ENCODE measurements at regions not wholly inside any gene's neighbourhood (a gene's known extent, or its start where the extent isn't known, plus 50 kb on each side); places are given as distances from the start of the nearest gene placed in this dataset.

GRCh38 chr4:33685939-33686338, 2558.4 kb downstream of the ARAP2 start:
- H3K36me3 Mint-ChIP-seq, result no peaks in the 10 kb centered on the region
- Histone ChIP-seq H2AFZ (ENCODE audit: insufficient read depth, low read depth, low read length, poor library complexity, severe bottlenecking) (no peak overlapping the region), H3K36me3 (replicated peaks in 1 of 2; ENCODE audit: control insufficient read depth in 1 of 2, insufficient read depth in 2 of 2, low read length in 2 of 2) (no peaks in the 10 kb centered on the region), H3K4me3 (replicated peaks in 1 of 3; ENCODE audit: low read depth in 2 of 3, low read length in 3 of 3) (no peak overlapping the region), H4K20me1 (ENCODE audit: insufficient read depth, low read length) (no peaks in the 10 kb centered on the region), H3K9ac (ENCODE audit: insufficient read depth, low read length, poor library complexity, severe bottlenecking) (no peak overlapping the region), H3K4me2 (replicated peaks; ENCODE audit: extremely low read depth, low read length, poor library complexity, severe bottlenecking) (no peak overlapping the region), H3K27me3 (ENCODE audit: control insufficient read depth in 2 of 2, insufficient read depth in 2 of 2, low read length in 2 of 2) (no peaks in the 10 kb centered on the region), H3K79me2 (ENCODE audit: insufficient read depth, low read length) (no peaks in the 10 kb centered on the region), H3K4me1 (ENCODE audit: control insufficient read depth in 1 of 2, insufficient read depth in 2 of 2, low read length in 2 of 2) (no peaks in the 10 kb centered on the region), H3K27ac (ENCODE audit: low read depth in 1 of 2, low read length in 2 of 2) (no peak overlapping the region), H3K9me3 (replicated peaks in 1 of 2; ENCODE audit: control insufficient read depth in 1 of 2, insufficient read depth in 1 of 2, low read length in 2 of 2) (peaks cover 0 to 4% of the 10 kb centered on the region in 2 donors)
- H3K27me3 Mint-ChIP-seq (ENCODE audit: low read depth in 3 of 3), result peaks cover 0 to 2% (median 0%) of the 10 kb centered on the region in 3 donors
- H3K9me3 Mint-ChIP-seq, result peaks cover 0 to 3% (median 2%) of the 10 kb centered on the region in 7 donors
- H3K4me3 Mint-ChIP-seq, result no peak overlapping the region
- H3K4me1 Mint-ChIP-seq, result no peaks in the 10 kb centered on the region
- H3K27ac Mint-ChIP-seq, result no peak overlapping the region
- TF ChIP-seq CTCF (IDR thresholded peaks at IDR 0.05), result no peak
- WGBS (ENCODE audit: insufficient coverage), result 80% methylated on average over 1 of the region's 1 CpG
- intact Hi-C loops (cut with micrococcal nuclease), result no loop called here
- no peak for DNase-seq

- Mint-ChIP-seq H3K4me3 (no peak overlapping the region), H3K9me3 (peaks cover 2 to 7% (median 2%) of the 10 kb centered on the region in 7 donors), H3K36me3 (no peaks in the 10 kb centered on the region), H3K4me1 (no peaks in the 10 kb centered on the region), H3K27me3 (ENCODE audit: low read depth in 3 of 3) (no peaks in the 10 kb centered on the region), H3K27ac (no peak overlapping the region)
- H3K79me2 ChIP-seq (ENCODE audit: insufficient read depth, low read length), result no peaks in the 10 kb centered on the region
- no peaks in the 10 kb centered on the region for H4K20me1 ChIP-seq (ENCODE audit: insufficient read depth, low read length)
- no peak overlapping the region for H3K4me2 ChIP-seq (replicated peaks; ENCODE audit: extremely low read depth, low read length, poor library complexity, severe bottlenecking)
- intact Hi-C loops (cut with micrococcal nuclease), result no loop called here
- H3K27ac ChIP-seq (ENCODE audit: low read depth in 1 of 2, low read length in 2 of 2), result no peak overlapping the region
- H3K27me3 ChIP-seq (ENCODE audit: control insufficient read depth in 2 of 2, insufficient read depth in 2 of 2, low read length in 2 of 2), result no peaks in the 10 kb centered on the region
- H3K4me1 ChIP-seq (ENCODE audit: control insufficient read depth in 1 of 2, insufficient read depth in 2 of 2, low read length in 2 of 2), result no peaks in the 10 kb centered on the region
- no peaks in the 10 kb centered on the region for H3K36me3 ChIP-seq (replicated peaks in 1 of 2; ENCODE audit: control insufficient read depth in 1 of 2, insufficient read depth in 2 of 2, low read length in 2 of 2)
- H3K9me3 ChIP-seq (replicated peaks in 1 of 2; ENCODE audit: control insufficient read depth in 1 of 2, insufficient read depth in 1 of 2, low read length in 2 of 2), result peaks cover 0 to 7% of the 10 kb centered on the region in 2 donors
- no peak for DNase-seq
- H2AFZ ChIP-seq (ENCODE audit: insufficient read depth, low read depth, low read length, poor library complexity, severe bottlenecking), result no peak overlapping the region
- H3K9ac ChIP-seq (ENCODE audit: insufficient read depth, low read length, poor library complexity, severe bottlenecking), result no peak overlapping the region
- TF ChIP-seq CTCF (IDR thresholded peaks at IDR 0.05), result no peak
- H3K4me3 ChIP-seq (replicated peaks in 1 of 3; ENCODE audit: low read depth in 2 of 3, low read length in 3 of 3), result no peak overlapping the region
Observed at GRCh38 chr4:33696041-33696440, 2548.3 kb downstream of the ARAP2 start.
